ENCODE measurements at regions not wholly inside any gene's neighbourhood (a gene's known extent, or its start where the extent isn't known, plus 50 kb on each side); places are given as distances from the start of the nearest gene placed in this dataset.

DNA sequence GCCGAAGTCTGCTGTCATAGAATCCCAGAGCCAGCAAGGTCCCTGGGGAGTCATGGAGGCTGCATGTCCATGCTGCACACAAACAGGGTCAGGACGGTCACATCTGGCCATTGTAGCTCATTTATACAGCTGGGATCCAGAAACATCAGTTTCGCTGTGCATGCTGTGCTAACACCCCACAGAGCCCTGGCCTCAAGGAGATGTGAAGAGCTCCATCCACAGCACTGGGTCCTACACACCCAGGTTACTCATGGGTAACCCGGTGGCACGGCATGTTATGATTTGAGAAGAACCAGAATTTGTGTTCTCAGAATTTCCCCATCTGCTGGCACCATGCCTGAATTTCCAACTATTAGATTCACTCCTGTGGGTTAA, 146.3 kb upstream of the ARHGAP20 start:
- TF ChIP-seq, protein P1, sequence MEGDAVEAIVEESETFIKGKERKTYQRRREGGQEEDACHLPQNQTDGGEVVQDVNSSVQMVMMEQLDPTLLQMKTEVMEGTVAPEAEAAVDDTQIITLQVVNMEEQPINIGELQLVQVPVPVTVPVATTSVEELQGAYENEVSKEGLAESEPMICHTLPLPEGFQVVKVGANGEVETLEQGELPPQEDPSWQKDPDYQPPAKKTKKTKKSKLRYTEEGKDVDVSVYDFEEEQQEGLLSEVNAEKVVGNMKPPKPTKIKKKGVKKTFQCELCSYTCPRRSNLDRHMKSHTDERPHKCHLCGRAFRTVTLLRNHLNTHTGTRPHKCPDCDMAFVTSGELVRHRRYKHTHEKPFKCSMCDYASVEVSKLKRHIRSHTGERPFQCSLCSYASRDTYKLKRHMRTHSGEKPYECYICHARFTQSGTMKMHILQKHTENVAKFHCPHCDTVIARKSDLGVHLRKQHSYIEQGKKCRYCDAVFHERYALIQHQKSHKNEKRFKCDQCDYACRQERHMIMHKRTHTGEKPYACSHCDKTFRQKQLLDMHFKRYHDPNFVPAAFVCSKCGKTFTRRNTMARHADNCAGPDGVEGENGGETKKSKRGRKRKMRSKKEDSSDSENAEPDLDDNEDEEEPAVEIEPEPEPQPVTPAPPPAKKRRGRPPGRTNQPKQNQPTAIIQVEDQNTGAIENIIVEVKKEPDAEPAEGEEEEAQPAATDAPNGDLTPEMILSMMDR (IDR thresholded peaks at IDR 0.05) = no peak
- TF ChIP-seq POLR2A (IDR thresholded peaks at IDR 0.05) = no peak

Measured in lower leg skin (tissue), 3 donors.